Ascending aorta (tissue), 2 donors: ENCODE measurements at regions not wholly inside any gene's neighbourhood (a gene's known extent, or its start where the extent isn't known, plus 50 kb on each side); places are given as distances from the start of the nearest gene placed in this dataset.

Source experiments
- DNase-seq, 2 donors: peaks; one replicate each; pipeline ENCODE4 v3.0.0-alpha.2; 2019; ENCODE audit warnings: low spot score in 2 of 2
- H3K27ac ChIP-seq, 2 donors: fragments of 200-600 bp; sonication (generic); one replicate each; pipeline ENCODE4 v1.5.1; 2016 to 2017; ENCODE audit warnings: mild to moderate bottlenecking in 1 of 2
- H3K27me3 ChIP-seq: fragments of 200-600 bp; sonication (generic); one replicate; pipeline ENCODE4 v1.5.1; 2017
- H3K36me3 ChIP-seq, 2 donors: fragments of 200-600 bp; sonication (generic); one replicate each; pipeline ENCODE4 v1.5.1; 2016
- H3K4me1 ChIP-seq, 2 donors: fragments of 200-600 bp; sonication (generic); one replicate each; pipeline ENCODE4 v1.5.1; 2016 to 2017; ENCODE audit warnings: mild to moderate bottlenecking in 1 of 2
- H3K4me3 ChIP-seq, 2 donors: fragments of 200-600 bp; sonication (generic); one replicate each; pipeline ENCODE4 v1.5.1; 2016 to 2017; ENCODE audit warnings: mild to moderate bottlenecking in 1 of 2
- H3K9me3 ChIP-seq, 2 donors: fragments of 200-600 bp; sonication (generic); one replicate each; pipeline ENCODE4 v1.5.1; 2016
- intact Hi-C: fragments of 100-400 bp; cut with DNase I; formaldehyde crosslinking; loops from one replicate; pipeline ENCODE4 v1.15.1; 2023
- TF ChIP-seq, protein P1 (sequence below), 3 experiments: fragments of 200-600 bp in 2 of 3; fragments of 450-650 bp in 1 of 3; sonication (generic) in 2 of 3; IDR thresholded peaks; one replicate each; pipeline ENCODE4 v1.5.1; 2016 to 2019; ENCODE audit warnings: antibody characterized with exemption in 3 of 3, mild to moderate bottlenecking in 1 of 3, moderate library complexity in 1 of 3

GRCh38 chr16:31700530-31701388, 172.8 kb upstream of the ZNF267 start:
- Histone ChIP-seq H3K4me3 (peak overlapping the region; percentile 79 to 81), H3K36me3 (peaks cover 6 to 14% of the 10 kb centered on the region in 2 donors), H3K9me3 (no peaks in the 10 kb centered on the region), H3K4me1 (no peaks in the 10 kb centered on the region), H3K27me3 (no peaks in the 10 kb centered on the region), H3K27ac (peak overlapping the region in 1 of 2 donors; percentile 22)
- DNase-seq = peak; percentile 44 to 85
- TF ChIP-seq, protein P1, sequence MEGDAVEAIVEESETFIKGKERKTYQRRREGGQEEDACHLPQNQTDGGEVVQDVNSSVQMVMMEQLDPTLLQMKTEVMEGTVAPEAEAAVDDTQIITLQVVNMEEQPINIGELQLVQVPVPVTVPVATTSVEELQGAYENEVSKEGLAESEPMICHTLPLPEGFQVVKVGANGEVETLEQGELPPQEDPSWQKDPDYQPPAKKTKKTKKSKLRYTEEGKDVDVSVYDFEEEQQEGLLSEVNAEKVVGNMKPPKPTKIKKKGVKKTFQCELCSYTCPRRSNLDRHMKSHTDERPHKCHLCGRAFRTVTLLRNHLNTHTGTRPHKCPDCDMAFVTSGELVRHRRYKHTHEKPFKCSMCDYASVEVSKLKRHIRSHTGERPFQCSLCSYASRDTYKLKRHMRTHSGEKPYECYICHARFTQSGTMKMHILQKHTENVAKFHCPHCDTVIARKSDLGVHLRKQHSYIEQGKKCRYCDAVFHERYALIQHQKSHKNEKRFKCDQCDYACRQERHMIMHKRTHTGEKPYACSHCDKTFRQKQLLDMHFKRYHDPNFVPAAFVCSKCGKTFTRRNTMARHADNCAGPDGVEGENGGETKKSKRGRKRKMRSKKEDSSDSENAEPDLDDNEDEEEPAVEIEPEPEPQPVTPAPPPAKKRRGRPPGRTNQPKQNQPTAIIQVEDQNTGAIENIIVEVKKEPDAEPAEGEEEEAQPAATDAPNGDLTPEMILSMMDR (IDR thresholded peaks at IDR 0.05) = no peak
- intact Hi-C loops = no loop called here

DNA sequence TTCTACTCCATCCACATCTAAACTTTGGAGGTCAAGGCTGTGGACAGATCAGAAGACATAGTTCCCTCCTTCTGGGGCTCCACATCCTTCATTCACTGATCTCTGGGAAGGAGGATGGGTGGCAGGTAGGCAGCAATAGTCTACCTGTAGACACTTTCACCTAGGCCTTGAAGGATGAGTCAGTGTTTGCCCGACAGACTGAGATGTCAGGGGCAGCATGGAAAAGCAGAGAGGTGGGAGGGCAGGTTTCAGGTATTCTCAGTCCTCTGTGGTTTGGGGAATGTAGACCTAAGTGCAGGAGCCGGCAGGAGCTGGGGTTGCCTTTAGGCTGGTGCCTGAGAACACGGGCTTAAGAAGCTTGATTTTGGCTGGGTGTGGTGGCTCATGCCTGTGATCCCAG, 171.9 kb upstream of the ZNF267 start:
- H3K9me3 ChIP-seq = no peaks in the 10 kb centered on the region
- intact Hi-C loops = no loop called here
- H3K4me3 ChIP-seq = no peak overlapping the region

DNA sequence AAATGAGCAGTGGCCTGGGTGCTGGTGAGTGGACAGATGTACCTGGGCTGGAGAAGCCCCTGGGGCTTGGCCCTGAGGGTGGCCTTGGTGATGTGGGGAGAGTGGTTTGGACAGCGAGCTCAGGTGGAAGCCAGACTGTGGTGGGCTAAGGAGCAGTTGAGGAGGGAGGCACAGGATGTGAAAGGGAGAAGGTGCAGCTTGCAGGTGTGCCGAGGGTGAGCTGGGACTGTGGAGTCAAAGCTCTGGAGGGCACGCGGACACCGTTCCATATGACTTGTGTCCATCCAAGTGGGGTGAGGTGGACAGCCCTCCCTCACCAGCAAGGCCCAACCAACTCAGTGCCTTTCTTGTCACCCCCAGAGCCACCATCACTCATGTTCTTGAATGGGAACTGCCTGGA, 170.8 kb upstream of the ZNF267 start:
- H3K4me1 ChIP-seq = no peaks in the 10 kb centered on the region
- H3K27me3 ChIP-seq = no peaks in the 10 kb centered on the region
- TF ChIP-seq, protein P1 (IDR thresholded peaks at IDR 0.05) = no peak
- peaks cover 8 to 24% of the 10 kb centered on the region in 2 donors for H3K36me3 ChIP-seq
- no peak overlapping the region for H3K4me3 ChIP-seq
- no peak for DNase-seq
- no peak overlapping the region for H3K27ac ChIP-seq
- no peaks in the 10 kb centered on the region for H3K9me3 ChIP-seq
- intact Hi-C loops = no loop called here

More for the DNA sequence above, 171.9 kb upstream of the ZNF267 start:
- no peak overlapping the region for H3K27ac ChIP-seq
- no peaks in the 10 kb centered on the region for H3K27me3 ChIP-seq
- TF ChIP-seq, protein P1 (IDR thresholded peaks at IDR 0.05) = no peak
- DNase-seq = no peak
- peaks cover 8 to 22% of the 10 kb centered on the region in 2 donors for H3K36me3 ChIP-seq
- H3K4me1 ChIP-seq = no peaks in the 10 kb centered on the region

DNA sequence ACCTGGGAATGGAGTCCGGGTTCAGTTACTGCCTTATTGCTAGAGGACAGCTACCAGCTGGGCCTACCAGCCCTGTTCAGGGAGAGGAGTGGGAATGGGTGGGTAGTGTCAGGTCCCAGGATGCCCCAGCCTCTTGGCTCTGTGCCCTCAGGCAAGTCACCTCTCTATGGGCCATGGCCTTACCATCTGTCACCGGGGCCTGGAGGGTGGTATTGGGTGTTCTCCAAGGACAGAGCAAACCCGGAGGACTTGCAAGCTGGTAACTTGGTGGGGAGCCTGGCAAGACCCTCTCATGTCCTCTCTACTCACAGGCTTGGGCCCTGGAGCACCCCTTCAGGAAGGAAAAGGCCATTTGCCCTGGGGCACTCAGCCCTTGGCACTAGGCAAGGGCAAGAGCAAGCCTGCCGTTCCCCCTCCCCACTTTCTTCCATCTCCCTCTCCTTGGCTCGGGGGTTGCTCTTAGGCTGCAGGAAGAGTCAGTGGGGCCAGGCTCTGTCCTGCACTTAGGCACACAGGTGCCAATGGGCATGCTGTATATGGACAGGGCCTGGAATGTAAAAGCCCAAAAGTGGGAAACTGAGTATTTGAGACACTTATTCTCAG, 170.0 kb upstream of the ZNF267 start:
- Histone ChIP-seq H3K4me3 (no peak overlapping the region), H3K36me3 (peaks cover 8 to 24% of the 10 kb centered on the region in 2 donors), H3K27ac (no peak overlapping the region), H3K4me1 (no peaks in the 10 kb centered on the region), H3K9me3 (no peaks in the 10 kb centered on the region), H3K27me3 (no peaks in the 10 kb centered on the region)
- intact Hi-C loops = no loop called here
- DNase-seq = no peak
- TF ChIP-seq, protein P1 (IDR thresholded peaks at IDR 0.05) = no peak

DNA sequence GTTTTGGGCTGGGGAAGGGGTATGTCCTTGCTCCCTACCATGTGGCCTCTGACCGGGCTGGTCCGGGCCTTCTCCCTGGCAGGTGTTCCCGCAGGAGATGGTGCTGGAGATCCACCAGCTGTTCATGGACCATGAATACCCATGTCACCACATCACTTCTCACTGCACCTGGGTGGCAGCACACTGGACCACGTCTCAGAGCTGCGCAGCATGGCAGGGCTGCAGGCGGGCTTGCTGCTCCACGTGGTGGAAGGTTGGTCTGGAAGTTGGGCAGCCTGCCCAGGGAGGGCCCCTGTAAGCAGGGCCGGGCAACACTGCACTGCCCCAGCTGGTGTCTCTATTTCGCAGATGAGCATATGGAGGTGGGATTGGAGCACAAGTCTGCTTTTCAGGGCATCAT, 169.5 kb upstream of the ZNF267 start:
- no peaks in the 10 kb centered on the region for H3K27me3 ChIP-seq
- H3K36me3 ChIP-seq = peaks cover 8 to 24% of the 10 kb centered on the region in 2 donors
- no peak overlapping the region for H3K4me3 ChIP-seq
- intact Hi-C loops = no loop called here
- DNase-seq = no peak
- H3K4me1 ChIP-seq = no peaks in the 10 kb centered on the region
- no peaks in the 10 kb centered on the region for H3K9me3 ChIP-seq
- TF ChIP-seq, protein P1 (IDR thresholded peaks at IDR 0.05) = no peak
- no peak overlapping the region for H3K27ac ChIP-seq
